Transverse colon (tissue), 4 donors: ENCODE measurements at regions not wholly inside any gene's neighbourhood (a gene's known extent, or its start where the extent isn't known, plus 50 kb on each side); places are given as distances from the start of the nearest gene placed in this dataset.

Source experiments
- CTCF ChIP-seq, 5 experiments: fragments of 200-600 bp in 3 of 5; fragments of 450-650 bp in 2 of 5; sonication (generic) in 3 of 5; IDR thresholded peaks; 1 replicate in 2 of 5; 2 replicates in 3 of 5; pipeline ENCODE4 v1.5.1; 2016 to 2017; ENCODE audit warnings: antibody characterized with exemption in 5 of 5, inconsistent platforms in 3 of 5, mild to moderate bottlenecking in 2 of 5, moderate library complexity in 1 of 5
- EP300 ChIP-seq: sonication (generic); formaldehyde crosslinking; IDR thresholded peaks from one replicate; pipeline ENCODE4 v1.6.1; 2017; ENCODE audit warnings: antibody characterized with exemption, low read depth
- POLR2A ChIP-seq: fragments of 450-650 bp; IDR thresholded peaks from one replicate; pipeline ENCODE4 v1.6.1; 2016; ENCODE audit warnings: antibody characterized with exemption, mild to moderate bottlenecking, moderate library complexity
- POLR2AphosphoS5 ChIP-seq, 3 donors: sonication (generic); formaldehyde crosslinking; IDR thresholded peaks; one replicate each; pipeline ENCODE4 v1.6.1; 2016; ENCODE audit warnings: antibody characterized with exemption in 3 of 3

GRCh38 chr2:144265654-144266053 is 254.3 kb downstream of the ZEB2 start:
- TF ChIP-seq CTCF (IDR thresholded peaks at IDR 0.05): no peak
- no peak for TF ChIP-seq POLR2A
- TF ChIP-seq POLR2AphosphoS5 (IDR thresholded peaks at IDR 0.05): no peak
- no peak for TF ChIP-seq EP300
